NB4 (cell line): ENCODE measurements at regions not wholly inside any gene's neighbourhood (a gene's known extent, or its start where the extent isn't known, plus 50 kb on each side); places are given as distances from the start of the nearest gene placed in this dataset.

Source experiments
- MYC ChIP-seq: IDR thresholded peaks from 2 replicates; pipeline ENCODE4 v1.6.1; 2011; ENCODE audit warnings: low read depth, low read length
- POLR2A ChIP-seq: IDR thresholded peaks from 2 replicates; pipeline ENCODE4 v1.6.1; 2011; ENCODE audit warnings: mild to moderate bottlenecking; ENCODE audit not compliant: insufficient read length; ENCODE audit errors: extremely low read depth
- TF ChIP-seq, protein P1 (sequence below): IDR thresholded peaks from one replicate; pipeline ENCODE4 v1.5.1; 2012; ENCODE audit warnings: low read depth, low read length
- TF ChIP-seq, protein P2 (sequence below): IDR thresholded peaks from 2 replicates; pipeline ENCODE4 v1.6.1; 2011; ENCODE audit warnings: low read depth, low read length

DNA sequence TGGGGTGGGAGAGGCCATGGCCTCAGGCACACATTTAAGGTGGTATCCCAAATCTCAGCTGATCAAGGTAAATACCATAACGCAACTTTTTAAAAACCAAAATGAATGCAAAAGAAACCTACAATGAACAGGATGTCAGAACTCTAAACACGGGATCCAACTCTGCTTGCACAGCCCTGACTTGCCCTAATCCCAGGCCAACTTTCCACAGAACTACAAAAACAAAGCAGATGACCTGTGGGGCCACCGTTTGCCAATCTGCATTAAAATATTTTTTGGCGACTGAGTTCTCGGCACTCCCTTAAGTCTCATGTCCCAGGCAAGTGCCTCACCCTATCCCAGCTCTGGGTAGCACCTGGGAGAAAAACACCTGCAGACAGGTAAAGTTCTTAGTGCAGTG lies 110.5 kb downstream of the ZFP64 start:
- TF ChIP-seq, protein P1, sequence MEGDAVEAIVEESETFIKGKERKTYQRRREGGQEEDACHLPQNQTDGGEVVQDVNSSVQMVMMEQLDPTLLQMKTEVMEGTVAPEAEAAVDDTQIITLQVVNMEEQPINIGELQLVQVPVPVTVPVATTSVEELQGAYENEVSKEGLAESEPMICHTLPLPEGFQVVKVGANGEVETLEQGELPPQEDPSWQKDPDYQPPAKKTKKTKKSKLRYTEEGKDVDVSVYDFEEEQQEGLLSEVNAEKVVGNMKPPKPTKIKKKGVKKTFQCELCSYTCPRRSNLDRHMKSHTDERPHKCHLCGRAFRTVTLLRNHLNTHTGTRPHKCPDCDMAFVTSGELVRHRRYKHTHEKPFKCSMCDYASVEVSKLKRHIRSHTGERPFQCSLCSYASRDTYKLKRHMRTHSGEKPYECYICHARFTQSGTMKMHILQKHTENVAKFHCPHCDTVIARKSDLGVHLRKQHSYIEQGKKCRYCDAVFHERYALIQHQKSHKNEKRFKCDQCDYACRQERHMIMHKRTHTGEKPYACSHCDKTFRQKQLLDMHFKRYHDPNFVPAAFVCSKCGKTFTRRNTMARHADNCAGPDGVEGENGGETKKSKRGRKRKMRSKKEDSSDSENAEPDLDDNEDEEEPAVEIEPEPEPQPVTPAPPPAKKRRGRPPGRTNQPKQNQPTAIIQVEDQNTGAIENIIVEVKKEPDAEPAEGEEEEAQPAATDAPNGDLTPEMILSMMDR = no peak
- no peak for TF ChIP-seq POLR2A
- no peak for TF ChIP-seq MYC
- TF ChIP-seq, protein P2, sequence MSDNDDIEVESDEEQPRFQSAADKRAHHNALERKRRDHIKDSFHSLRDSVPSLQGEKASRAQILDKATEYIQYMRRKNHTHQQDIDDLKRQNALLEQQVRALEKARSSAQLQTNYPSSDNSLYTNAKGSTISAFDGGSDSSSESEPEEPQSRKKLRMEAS = no peak
